Keratinocyte (primary cell): ENCODE measurements at regions not wholly inside any gene's neighbourhood (a gene's known extent, or its start where the extent isn't known, plus 50 kb on each side); places are given as distances from the start of the nearest gene placed in this dataset.

Source experiments
- DNase-seq: peaks from one replicate; pipeline ENCODE4 v3.0.0-alpha.2; 2011; ENCODE audit warnings: low read depth, missing footprints, low spot score
- FAIRE-seq: peaks from 2 replicates; lab custom pipeline; 2011; peaks lifted over from hg19 to GRCh38; lab: Jason Lieb, UNC
- H2AFZ ChIP-seq: 2 replicates; pipeline ENCODE4 v1.6.0; 2012; ENCODE audit warnings: low read length, control low read depth, inconsistent platforms; ENCODE audit not compliant: control insufficient read depth
- H3K27ac ChIP-seq: 2 replicates; pipeline ENCODE4 v1.5.1; 2011; ENCODE audit warnings: low read length; ENCODE audit not compliant: control insufficient read depth, insufficient read depth
- H3K27me3 ChIP-seq: 3 replicates; pipeline ENCODE4 v1.6.0; 2011; ENCODE audit warnings: low read length; ENCODE audit not compliant: control insufficient read depth, insufficient read depth; ENCODE audit errors: extremely low read depth
- H3K36me3 ChIP-seq, 2 experiments: 2 replicates in 1 of 2; 3 replicates in 1 of 2; pipeline ENCODE4 v1.5.1; 2011; ENCODE audit warnings: low read length in 2 of 2, mild to moderate bottlenecking in 1 of 2; ENCODE audit not compliant: control insufficient read depth in 2 of 2, insufficient read depth in 2 of 2; ENCODE audit errors: extremely low read depth in 1 of 2
- H3K4me1 ChIP-seq: 3 replicates; pipeline ENCODE4 v1.5.1; 2011; ENCODE audit warnings: low read length; ENCODE audit not compliant: control insufficient read depth, insufficient read depth; ENCODE audit errors: extremely low read depth
- H3K4me2 ChIP-seq: 3 replicates; pipeline ENCODE4 v1.6.0; 2011; ENCODE audit warnings: low read depth, low read length; ENCODE audit not compliant: control insufficient read depth, insufficient read depth; ENCODE audit errors: extremely low read depth
- H3K4me3 ChIP-seq, 3 experiments: fragments of 200-600 bp in 1 of 3; sonication (generic) in 1 of 3; 2 replicates in 2 of 3; 3 replicates in 1 of 3; pipeline ENCODE4 v1.5.1; 2011 to 2016; ENCODE audit warnings: low read length in 3 of 3, mild to moderate bottlenecking in 3 of 3, control low read depth in 2 of 3, inconsistent platforms in 1 of 3, low read depth in 1 of 3, mixed read lengths in 1 of 3, mixed run types in 1 of 3, moderate library complexity in 1 of 3; ENCODE audit not compliant: control insufficient read depth in 2 of 3, insufficient read depth in 2 of 3; ENCODE audit errors: extremely low read depth in 1 of 3
- H3K79me2 ChIP-seq: 2 replicates; pipeline ENCODE4 v1.6.0; 2012; ENCODE audit warnings: low read length; ENCODE audit not compliant: control insufficient read depth, insufficient read depth
- H3K9ac ChIP-seq: 3 replicates; pipeline ENCODE4 v1.6.0; 2011; ENCODE audit warnings: low read length; ENCODE audit not compliant: control insufficient read depth, insufficient read depth; ENCODE audit errors: extremely low read depth
- H3K9me1 ChIP-seq: 3 replicates; pipeline ENCODE4 v1.6.0; 2011; ENCODE audit warnings: low read length; ENCODE audit not compliant: control insufficient read depth, insufficient read depth; ENCODE audit errors: extremely low read depth
- H3K9me3 ChIP-seq: 2 replicates; pipeline ENCODE4 v1.5.1; 2012; ENCODE audit warnings: low read depth, low read length; ENCODE audit not compliant: control insufficient read depth
- H4K20me1 ChIP-seq: 3 replicates; pipeline ENCODE4 v1.6.0; 2011; ENCODE audit warnings: low read length; ENCODE audit not compliant: control insufficient read depth, insufficient read depth; ENCODE audit errors: extremely low read depth
- CTCF ChIP-seq, 3 experiments: IDR thresholded peaks in 1 of 3; conservative IDR thresholded peaks in 1 of 3; optimal IDR thresholded peaks in 1 of 3; 2 replicates in 2 of 3; 3 replicates in 1 of 3; pipeline versions ENCODE3 to v1.5.1; 2011; ENCODE audit warnings: low read length in 3 of 3, mild to moderate bottlenecking in 3 of 3, moderate library complexity in 2 of 3, control low read depth in 1 of 3, inconsistent platforms in 1 of 3; ENCODE audit not compliant: insufficient read depth in 2 of 3; ENCODE audit errors: extremely low read depth in 1 of 3
- EZH2 ChIP-seq: IDR thresholded peaks from one replicate; pipeline ENCODE4 v1.6.1; 2012; ENCODE audit warnings: inconsistent platforms, mild to moderate bottlenecking, low read length, moderate library complexity
- dilution Hi-C: fragments of 300-500 bp; cut with MboI; formaldehyde crosslinking; loops from one replicate; pipeline ENCODE4 v1.7.0; 2020; ENCODE audit warnings: low sequenced_read_pairs; ENCODE audit not compliant: extremely low pct_ligation_motif_present

- H3K79me2 ChIP-seq = no peaks in the 10 kb centered on the region
- H3K36me3 ChIP-seq = no peaks in the 10 kb centered on the region
- H3K9me1 ChIP-seq = no peaks in the 10 kb centered on the region
- no peak for DNase-seq
- no peaks in the 10 kb centered on the region for H4K20me1 ChIP-seq
- H3K9me3 ChIP-seq = no peaks in the 10 kb centered on the region
- no peak overlapping the region for H3K4me2 ChIP-seq
- dilution Hi-C loops = no loop called here
- no peak for TF ChIP-seq CTCF (optimal IDR thresholded peaks at IDR 0.05 in 1 of 3, IDR thresholded peaks at IDR 0.05 in 1 of 3, conservative IDR thresholded peaks at IDR 0.05 in 1 of 3; ENCODE audit: extremely low read depth in 1 of 3, insufficient read depth in 2 of 3, low read length in 3 of 3)
- TF ChIP-seq EZH2 = no peak
- FAIRE-seq = no peak
- no peak overlapping the region for H3K9ac ChIP-seq
- H2AFZ ChIP-seq = no peak overlapping the region
- no peaks in the 10 kb centered on the region for H3K27me3 ChIP-seq
- H3K27ac ChIP-seq = no peak overlapping the region
- H3K4me3 ChIP-seq = no peak overlapping the region
- peaks cover 30% of the 10 kb centered on the region for H3K4me1 ChIP-seq
These were observed 339.2 kb downstream of the NYAP2 start for GRCh38 chr2:225738735-225739134.

GRCh38 chr2:225737556-225737955, 338.0 kb downstream of the NYAP2 start:
- no peaks in the 10 kb centered on the region for H3K9me1 ChIP-seq
- DNase-seq (peak; percentile 58), FAIRE-seq (peak; percentile 94)
- H3K9me3 ChIP-seq = no peaks in the 10 kb centered on the region
- no peaks in the 10 kb centered on the region for H3K36me3 ChIP-seq
- no peak overlapping the region for H2AFZ ChIP-seq
- H3K9ac ChIP-seq = no peak overlapping the region
- H3K4me3 ChIP-seq = peak overlapping the region in 1 of 3 experiments; percentile 11
- H3K79me2 ChIP-seq = no peaks in the 10 kb centered on the region
- no peak for TF ChIP-seq EZH2
- H4K20me1 ChIP-seq = no peaks in the 10 kb centered on the region
- peaks cover 30% of the 10 kb centered on the region for H3K4me1 ChIP-seq
- H3K27ac ChIP-seq = no peak overlapping the region
- dilution Hi-C loops = no loop called here
- H3K27me3 ChIP-seq = no peaks in the 10 kb centered on the region
- H3K4me2 ChIP-seq = peak overlapping the region; percentile 58

GRCh38 chr2:225735844-225736243, 336.3 kb downstream of the NYAP2 start:
- no peak overlapping the region for H3K9ac ChIP-seq
- no peak overlapping the region for H2AFZ ChIP-seq
- FAIRE-seq = peak; percentile 79

More at GRCh38 chr2:225735844-225736243, 336.3 kb downstream of the NYAP2 start:
- Histone ChIP-seq H3K9me1 (no peaks in the 10 kb centered on the region), H3K4me2 (peak overlapping the region; percentile 42), H4K20me1 (no peaks in the 10 kb centered on the region), H3K4me1 (peaks cover 30% of the 10 kb centered on the region), H3K36me3 (no peaks in the 10 kb centered on the region), H3K4me3 (no peak overlapping the region), H3K9me3 (no peaks in the 10 kb centered on the region), H3K79me2 (no peaks in the 10 kb centered on the region), H3K27ac (peak overlapping the region; percentile 11), H3K27me3 (no peaks in the 10 kb centered on the region)
- dilution Hi-C loops = no loop called here
- peak; percentile 48 for DNase-seq
- TF ChIP-seq CTCF (optimal IDR thresholded peaks at IDR 0.05 in 1 of 3, IDR thresholded peaks at IDR 0.05 in 1 of 3, conservative IDR thresholded peaks at IDR 0.05 in 1 of 3; ENCODE audit: extremely low read depth in 1 of 3, insufficient read depth in 2 of 3, low read length in 3 of 3) (no peak), EZH2 (no peak)
